ENCODE measurements at regions not wholly inside any gene's neighbourhood (a gene's known extent, or its start where the extent isn't known, plus 50 kb on each side); places are given as distances from the start of the nearest gene placed in this dataset.

DNA sequence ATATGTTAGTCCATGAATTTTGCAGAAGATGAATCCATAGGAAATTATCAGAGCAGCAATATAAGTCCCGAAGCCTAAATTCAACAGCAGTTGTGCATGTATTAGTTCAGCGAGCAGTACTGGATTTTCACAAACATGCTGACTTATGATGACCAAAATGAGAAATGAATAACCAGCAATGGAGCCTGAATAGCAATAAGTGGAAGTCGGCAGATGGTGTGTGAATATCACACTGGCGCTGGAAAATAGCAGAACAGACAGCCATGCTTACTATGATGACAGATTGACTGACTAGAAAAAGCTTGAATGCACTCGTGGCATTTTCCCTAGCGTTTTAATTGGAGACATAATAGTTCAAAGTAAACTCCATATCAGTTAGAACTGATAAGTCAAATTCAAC is 1114.5 kb downstream of the DSC3 start:
- TF ChIP-seq, protein P1, sequence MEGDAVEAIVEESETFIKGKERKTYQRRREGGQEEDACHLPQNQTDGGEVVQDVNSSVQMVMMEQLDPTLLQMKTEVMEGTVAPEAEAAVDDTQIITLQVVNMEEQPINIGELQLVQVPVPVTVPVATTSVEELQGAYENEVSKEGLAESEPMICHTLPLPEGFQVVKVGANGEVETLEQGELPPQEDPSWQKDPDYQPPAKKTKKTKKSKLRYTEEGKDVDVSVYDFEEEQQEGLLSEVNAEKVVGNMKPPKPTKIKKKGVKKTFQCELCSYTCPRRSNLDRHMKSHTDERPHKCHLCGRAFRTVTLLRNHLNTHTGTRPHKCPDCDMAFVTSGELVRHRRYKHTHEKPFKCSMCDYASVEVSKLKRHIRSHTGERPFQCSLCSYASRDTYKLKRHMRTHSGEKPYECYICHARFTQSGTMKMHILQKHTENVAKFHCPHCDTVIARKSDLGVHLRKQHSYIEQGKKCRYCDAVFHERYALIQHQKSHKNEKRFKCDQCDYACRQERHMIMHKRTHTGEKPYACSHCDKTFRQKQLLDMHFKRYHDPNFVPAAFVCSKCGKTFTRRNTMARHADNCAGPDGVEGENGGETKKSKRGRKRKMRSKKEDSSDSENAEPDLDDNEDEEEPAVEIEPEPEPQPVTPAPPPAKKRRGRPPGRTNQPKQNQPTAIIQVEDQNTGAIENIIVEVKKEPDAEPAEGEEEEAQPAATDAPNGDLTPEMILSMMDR (IDR thresholded peaks at IDR 0.05) = no peak
- TF ChIP-seq POLR2A (IDR thresholded peaks at IDR 0.05) = no peak
